ENCODE measurements at regions not wholly inside any gene's neighbourhood (a gene's known extent, or its start where the extent isn't known, plus 50 kb on each side); places are given as distances from the start of the nearest gene placed in this dataset.

DNA sequence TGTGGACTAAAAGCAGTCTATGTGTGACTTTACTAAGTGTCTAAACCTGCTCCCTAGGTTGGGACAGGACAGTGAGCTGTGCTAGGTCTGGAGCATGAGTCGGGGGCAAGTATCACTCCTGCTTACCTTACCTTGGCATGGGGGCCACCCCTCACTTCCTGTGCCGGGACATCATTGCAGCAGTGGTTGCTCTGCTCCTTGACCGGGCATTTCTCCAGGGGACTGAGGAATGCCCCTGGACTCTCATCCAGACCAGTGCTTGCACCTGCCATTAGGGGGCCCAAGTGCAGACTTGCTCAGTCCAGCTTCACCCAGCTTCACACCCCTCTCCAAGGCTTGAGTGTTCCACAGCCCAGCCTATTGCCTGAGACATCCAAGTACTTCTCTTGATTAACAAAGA is 84.7 kb upstream of the NELL2 start:
- TF ChIP-seq, protein P1, sequence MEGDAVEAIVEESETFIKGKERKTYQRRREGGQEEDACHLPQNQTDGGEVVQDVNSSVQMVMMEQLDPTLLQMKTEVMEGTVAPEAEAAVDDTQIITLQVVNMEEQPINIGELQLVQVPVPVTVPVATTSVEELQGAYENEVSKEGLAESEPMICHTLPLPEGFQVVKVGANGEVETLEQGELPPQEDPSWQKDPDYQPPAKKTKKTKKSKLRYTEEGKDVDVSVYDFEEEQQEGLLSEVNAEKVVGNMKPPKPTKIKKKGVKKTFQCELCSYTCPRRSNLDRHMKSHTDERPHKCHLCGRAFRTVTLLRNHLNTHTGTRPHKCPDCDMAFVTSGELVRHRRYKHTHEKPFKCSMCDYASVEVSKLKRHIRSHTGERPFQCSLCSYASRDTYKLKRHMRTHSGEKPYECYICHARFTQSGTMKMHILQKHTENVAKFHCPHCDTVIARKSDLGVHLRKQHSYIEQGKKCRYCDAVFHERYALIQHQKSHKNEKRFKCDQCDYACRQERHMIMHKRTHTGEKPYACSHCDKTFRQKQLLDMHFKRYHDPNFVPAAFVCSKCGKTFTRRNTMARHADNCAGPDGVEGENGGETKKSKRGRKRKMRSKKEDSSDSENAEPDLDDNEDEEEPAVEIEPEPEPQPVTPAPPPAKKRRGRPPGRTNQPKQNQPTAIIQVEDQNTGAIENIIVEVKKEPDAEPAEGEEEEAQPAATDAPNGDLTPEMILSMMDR (IDR thresholded peaks at IDR 0.05) = no peak
- no peak for TF ChIP-seq POLR2A (IDR thresholded peaks at IDR 0.05)
